ENCODE measurements at regions not wholly inside any gene's neighbourhood (a gene's known extent, or its start where the extent isn't known, plus 50 kb on each side); places are given as distances from the start of the nearest gene placed in this dataset.

DNA sequence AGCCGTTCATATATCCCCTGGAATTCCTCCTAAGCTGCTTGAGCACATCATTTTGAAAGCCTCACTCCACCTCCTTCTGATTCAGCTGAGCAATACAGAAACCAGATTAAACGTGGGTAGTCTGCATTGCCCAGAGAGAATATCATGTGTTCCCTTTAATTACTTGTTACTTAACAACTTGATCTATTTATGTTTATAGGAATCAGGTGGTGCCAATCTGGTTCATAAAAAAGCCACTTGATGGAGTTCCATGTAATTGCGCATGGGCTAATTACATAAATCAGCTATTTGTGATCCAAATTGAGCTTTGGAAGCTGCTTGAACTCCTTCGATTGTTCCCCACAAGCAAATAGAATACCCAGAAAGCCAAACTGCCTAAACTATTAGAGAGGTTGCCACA lies 114.7 kb upstream of the ADCY1 start:
- DNase-seq: no peak

- no peak for DNase-seq
Observed at GRCh38 chr7:45460379-45460778, 113.8 kb upstream of the ADCY1 start.

DNA sequence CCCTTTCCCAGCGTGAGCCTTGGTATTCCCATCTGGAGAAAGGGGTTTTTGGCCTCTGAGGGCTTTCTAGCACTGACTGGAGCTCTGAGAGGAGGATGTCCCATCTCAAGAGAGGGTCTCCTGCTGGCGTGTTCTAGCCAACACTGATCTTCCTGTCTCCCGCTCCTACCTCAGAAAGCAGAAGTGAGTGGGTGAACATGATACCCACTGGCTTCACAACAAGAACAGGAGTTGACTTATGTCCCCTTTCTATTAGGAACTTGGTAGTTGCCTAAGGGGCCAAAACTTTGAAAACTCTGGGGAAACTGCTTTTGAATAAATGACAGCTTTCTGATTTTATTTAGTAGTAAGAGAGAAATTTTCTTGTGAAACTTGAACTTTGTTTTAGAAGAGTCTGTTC lies 113.1 kb upstream of the ADCY1 start:
- DNase-seq: no peak

DNA sequence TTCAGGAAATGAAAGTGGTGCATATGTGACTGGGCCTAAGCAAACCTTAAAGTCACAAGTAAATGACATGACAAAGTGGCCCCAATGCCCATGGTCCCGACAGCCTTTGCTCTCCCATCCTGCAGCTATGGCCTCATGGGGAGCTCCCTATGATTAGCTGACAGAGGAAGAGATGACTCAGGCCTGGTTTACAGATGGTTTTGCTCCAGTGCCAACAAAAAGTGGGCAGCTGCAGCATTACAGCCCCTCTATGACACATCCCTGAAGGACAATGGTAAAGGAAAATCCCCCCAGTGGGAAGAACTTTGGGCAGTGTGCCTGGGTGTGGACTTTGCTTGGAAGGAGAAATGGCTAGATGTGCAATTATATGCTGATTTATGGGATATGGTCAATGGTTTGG lies 105.1 kb upstream of the ADCY1 start:
- no peak for DNase-seq

GRCh38 chr7:45470031-45470430 lies 104.1 kb upstream of the ADCY1 start:
- no peak for DNase-seq

DNA sequence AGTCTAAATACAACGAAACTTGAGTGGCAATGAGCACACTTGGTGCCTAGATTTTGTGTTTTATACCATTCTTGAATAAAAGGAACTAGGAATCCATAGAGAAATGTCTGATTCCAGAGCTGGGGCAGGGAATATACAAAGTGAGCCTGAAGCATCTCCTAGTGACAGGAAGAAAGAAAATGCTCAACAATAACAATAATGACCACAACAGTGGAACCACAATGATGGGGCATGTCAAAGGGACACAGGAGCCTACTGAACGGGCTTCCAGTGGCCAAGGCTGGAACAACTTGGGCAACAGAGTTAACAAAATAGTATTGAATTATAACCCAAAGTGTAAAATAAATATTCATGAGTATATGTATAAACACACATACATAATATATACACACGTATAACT lies 94.4 kb upstream of the ADCY1 start:
- DNase-seq: no peak

DNA sequence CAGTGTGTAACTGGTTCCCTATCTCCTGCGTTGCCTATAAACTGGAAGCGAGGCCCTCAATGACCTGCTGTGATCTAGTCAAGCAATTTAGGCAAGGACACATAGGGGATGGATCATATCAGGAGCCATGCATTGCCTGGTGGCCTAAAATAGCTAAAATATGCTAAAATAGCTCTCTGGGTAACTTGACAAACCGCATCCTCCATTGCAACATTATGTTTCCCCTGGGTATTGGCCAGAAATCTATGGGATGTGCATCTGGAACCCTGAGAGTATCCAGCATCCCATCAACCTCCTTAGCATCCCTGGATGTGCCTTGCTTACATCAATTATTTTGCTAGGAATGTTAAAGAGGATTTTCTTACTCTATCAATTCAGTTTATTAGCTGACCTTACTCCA lies 91.7 kb upstream of the ADCY1 start:
- DNase-seq: no peak

DNA sequence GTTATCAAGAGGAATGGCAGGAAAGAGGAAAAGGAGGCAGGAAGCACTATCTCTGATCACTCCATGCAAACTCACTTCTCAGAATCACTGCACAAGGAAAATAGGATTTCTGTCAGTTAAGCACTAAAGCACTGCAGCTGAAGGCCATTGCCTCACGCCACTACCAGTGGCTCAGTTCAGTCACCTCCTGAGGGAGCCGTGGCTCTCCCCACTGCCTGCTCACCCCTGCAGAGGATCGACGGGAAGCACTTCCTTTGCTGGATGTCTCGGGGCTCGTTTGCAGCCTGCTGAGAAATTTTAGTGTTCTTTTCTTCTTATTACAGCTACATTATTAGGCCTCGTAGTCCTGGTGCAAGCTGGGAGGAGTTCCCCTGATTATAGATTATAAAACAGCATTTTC lies 90.1 kb upstream of the ADCY1 start:
- DNase-seq: no peak

DNA sequence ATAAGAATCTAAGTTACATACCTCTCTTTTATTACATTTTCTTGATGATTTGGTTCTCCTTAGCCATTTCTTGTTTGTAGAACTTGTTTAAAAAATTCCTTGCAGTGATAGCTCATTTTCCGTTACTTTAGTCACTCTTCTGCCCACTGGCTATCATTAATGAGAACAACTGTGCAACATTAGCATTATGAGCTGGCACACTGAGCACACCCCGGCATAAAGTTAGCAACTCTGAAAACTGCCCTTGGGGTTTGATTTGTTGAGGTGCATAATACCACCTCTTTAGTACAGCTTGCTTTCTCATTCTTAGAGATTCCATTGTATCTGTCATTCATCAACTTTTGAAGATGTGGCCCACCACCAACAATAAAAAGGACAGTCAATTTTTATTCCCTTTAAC lies 87.6 kb upstream of the ADCY1 start:
- no peak for DNase-seq

- no peak for DNase-seq
Observed at GRCh38 chr7:45494885-45495284, 79.3 kb upstream of the ADCY1 start.

GRCh38 chr7:45495618-45496017 lies 78.5 kb upstream of the ADCY1 start:
- DNase-seq: no peak

- DNase-seq: no peak
Observed at GRCh38 chr7:45500257-45500656, 73.9 kb upstream of the ADCY1 start.

DNA sequence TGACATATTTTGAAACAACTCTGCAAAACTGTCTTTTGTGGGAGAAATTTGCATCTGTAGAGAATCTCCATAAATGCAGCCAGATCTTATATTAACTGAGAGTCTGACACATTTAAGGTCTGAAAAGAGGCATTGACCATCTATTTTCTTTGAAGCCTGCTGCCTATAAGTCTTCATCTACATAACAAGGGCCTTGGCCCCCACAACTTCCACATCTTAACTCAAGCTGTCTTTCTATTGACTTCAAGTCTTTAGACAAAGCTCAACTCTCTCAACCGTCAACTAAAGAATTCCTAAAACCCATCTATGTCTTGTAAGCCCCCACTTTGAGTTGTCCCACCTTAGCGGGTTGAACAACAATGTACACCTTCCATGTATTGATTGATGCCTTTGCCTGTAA lies 72.4 kb upstream of the ADCY1 start:
- no peak for DNase-seq

GRCh38 chr7:45506059-45506458 lies 68.1 kb upstream of the ADCY1 start:
- DNase-seq: no peak

DNA sequence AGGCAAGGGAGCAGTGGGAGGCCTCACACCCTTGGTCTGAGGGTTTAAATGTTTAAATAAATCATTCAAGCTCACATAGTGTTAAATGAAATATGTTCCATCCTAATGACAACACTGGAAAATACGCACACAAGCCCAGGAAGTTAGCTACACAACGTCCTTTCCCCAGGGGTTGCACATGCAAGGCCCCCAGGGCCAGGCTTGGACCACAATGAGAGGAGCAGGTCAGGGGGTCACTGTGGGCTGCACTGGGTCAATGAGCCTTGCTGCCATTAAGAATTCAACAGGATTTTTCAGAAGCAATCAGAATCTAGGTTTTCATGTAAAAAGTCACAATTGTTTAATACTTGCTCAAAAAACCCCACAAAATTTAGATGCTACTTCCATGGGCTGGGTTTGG lies 64.9 kb upstream of the ADCY1 start:
- DNase-seq: no peak

DNA sequence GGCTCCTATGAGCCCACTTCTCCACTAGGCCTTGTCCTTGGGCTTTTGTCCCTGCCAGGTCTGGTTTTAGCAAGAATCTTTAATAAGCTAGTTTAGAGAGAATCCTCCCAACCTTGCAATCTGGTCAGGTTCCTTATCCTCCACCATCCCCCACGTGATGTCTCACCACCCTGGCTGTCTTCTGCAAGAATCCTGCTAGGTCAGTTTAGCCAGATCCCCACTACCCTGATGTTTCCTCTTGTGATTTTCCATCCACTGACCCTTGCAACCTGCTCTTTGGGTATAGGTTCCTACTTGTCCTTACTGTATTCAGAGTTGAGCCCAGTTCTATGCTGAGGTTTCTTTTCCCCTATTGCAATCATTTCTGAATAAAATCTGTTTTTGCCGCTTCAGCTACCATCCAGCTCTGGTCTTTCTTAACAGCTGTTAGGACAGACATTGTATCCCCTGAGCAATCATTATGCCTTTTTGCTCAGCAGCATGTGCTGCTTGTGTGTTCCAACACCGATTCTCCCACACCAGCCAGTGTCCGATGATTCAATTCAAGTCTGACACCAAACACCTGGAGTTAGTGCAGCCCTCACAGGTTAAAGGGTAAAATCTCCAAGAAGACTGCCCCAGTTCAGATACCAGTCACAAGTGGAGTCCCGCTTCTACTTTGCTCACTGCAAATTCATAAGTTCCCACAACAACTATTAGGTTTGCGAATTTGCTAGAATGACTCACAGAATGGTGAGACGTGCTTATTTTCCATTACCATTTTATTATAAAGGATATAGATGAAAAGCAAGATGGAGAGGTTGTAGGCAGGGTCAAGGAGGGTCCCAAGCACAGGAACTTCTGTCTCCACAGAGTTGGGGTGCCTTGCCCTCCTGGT lies 62.2 kb upstream of the ADCY1 start:
- no peak for DNase-seq

- no peak for DNase-seq
Observed at GRCh38 chr7:45514944-45515343, 59.2 kb upstream of the ADCY1 start.

- DNase-seq: no peak
Observed at GRCh38 chr7:45515346-45515745, 58.8 kb upstream of the ADCY1 start.
